ENCODE measurements at regions not wholly inside any gene's neighbourhood (a gene's known extent, or its start where the extent isn't known, plus 50 kb on each side); places are given as distances from the start of the nearest gene placed in this dataset.
"Not testable (repeated sequence)": the region's sequence is repeated elsewhere in the genome, so short reads cannot be mapped to it uniquely, and the experiment has no call there.

GRCh38 chr1:203559523-203559922, 65.6 kb downstream of the OPTC start:
- ATAC-seq (ENCODE audit: low read depth in 2 of 2): no peak
- H3K4me3 Mint-ChIP-seq: no peak overlapping the region
- peaks cover 2 to 6% (median 3%) of the 10 kb centered on the region in 3 donors for H3K4me1 Mint-ChIP-seq
- no peak for DNase-seq
- peaks cover 5 to 18% (median 11%) of the 10 kb centered on the region in 3 donors for H3K27me3 Mint-ChIP-seq
- H3K9me3 Mint-ChIP-seq: peaks cover 0 to 4% (median 0%) of the 10 kb centered on the region in 7 donors
- no peaks in the 10 kb centered on the region for H3K36me3 Mint-ChIP-seq
- H3K27ac Mint-ChIP-seq: no peak overlapping the region

GRCh38 chr1:203561761-203562160, 64.9 kb upstream of the ATP2B4 start:
- H3K27me3 Mint-ChIP-seq: peaks cover 11 to 16% (median 16%) of the 10 kb centered on the region in 3 donors
- H3K4me1 Mint-ChIP-seq; H3K4me3 Mint-ChIP-seq; DNase-seq; H3K36me3 Mint-ChIP-seq; H3K9me3 Mint-ChIP-seq; ATAC-seq (ENCODE audit: low read depth in 2 of 2): not testable (repeated sequence)
- peak overlapping the region in 1 of 6 donors; percentile 61 for H3K27ac Mint-ChIP-seq

GRCh38 chr1:203563291-203563690, 63.3 kb upstream of the ATP2B4 start:
- H3K36me3 Mint-ChIP-seq: no peaks in the 10 kb centered on the region
- peaks cover 2 to 6% (median 3%) of the 10 kb centered on the region in 3 donors for H3K4me1 Mint-ChIP-seq
- peak overlapping the region in 1 of 6 donors; percentile 27 for H3K27ac Mint-ChIP-seq
- DNase-seq: no peak
- ATAC-seq (ENCODE audit: low read depth in 2 of 2): no peak
- H3K4me3 Mint-ChIP-seq: peak overlapping the region in 1 of 8 donors; percentile 23
- H3K9me3 Mint-ChIP-seq: peaks cover 0 to 4% (median 0%) of the 10 kb centered on the region in 7 donors
- H3K27me3 Mint-ChIP-seq: peaks cover 11 to 16% (median 12%) of the 10 kb centered on the region in 3 donors

GRCh38 chr1:203564024-203564423, 62.6 kb upstream of the ATP2B4 start:
- DNase-seq (no peak), ATAC-seq (ENCODE audit: low read depth in 2 of 2) (no peak)
- H3K4me1 Mint-ChIP-seq: peaks cover 2 to 6% (median 3%) of the 10 kb centered on the region in 3 donors
- H3K9me3 Mint-ChIP-seq: peaks cover 0 to 4% (median 0%) of the 10 kb centered on the region in 7 donors
- H3K27me3 Mint-ChIP-seq: peaks cover 13 to 19% (median 16%) of the 10 kb centered on the region in 3 donors
- no peak overlapping the region for H3K27ac Mint-ChIP-seq
- no peaks in the 10 kb centered on the region for H3K36me3 Mint-ChIP-seq
- no peak overlapping the region for H3K4me3 Mint-ChIP-seq

- Mint-ChIP-seq H3K4me1 (peaks cover 2 to 6% (median 3%) of the 10 kb centered on the region in 3 donors), H3K36me3 (no peaks in the 10 kb centered on the region), H3K9me3 (peaks cover 0 to 4% (median 0%) of the 10 kb centered on the region in 7 donors), H3K27me3 (peaks cover 10 to 22% (median 18%) of the 10 kb centered on the region in 3 donors), H3K4me3 (no peak overlapping the region), H3K27ac (no peak overlapping the region)
- ATAC-seq (ENCODE audit: low read depth in 2 of 2) (no peak), DNase-seq (no peak)
Measured at GRCh38 chr1:203565049-203565448, 61.6 kb upstream of the ATP2B4 start.

GRCh38 chr1:203565981-203566380, 60.7 kb upstream of the ATP2B4 start:
- ATAC-seq (ENCODE audit: low read depth in 2 of 2): no peak
- Mint-ChIP-seq H3K4me3 (no peak overlapping the region), H3K36me3 (no peaks in the 10 kb centered on the region), H3K9me3 (peaks cover 0 to 4% (median 0%) of the 10 kb centered on the region in 7 donors), H3K27ac (peak overlapping the region in 1 of 6 donors; percentile 45), H3K27me3 (peaks cover 10 to 30% (median 19%) of the 10 kb centered on the region in 3 donors), H3K4me1 (peaks cover 2 to 6% (median 3%) of the 10 kb centered on the region in 3 donors)
- DNase-seq: no peak

- H3K27ac Mint-ChIP-seq; DNase-seq; ATAC-seq (ENCODE audit: low read depth in 2 of 2); H3K4me3 Mint-ChIP-seq; H3K4me1 Mint-ChIP-seq; H3K36me3 Mint-ChIP-seq; H3K9me3 Mint-ChIP-seq: not testable (repeated sequence)
- peaks cover 10 to 30% (median 29%) of the 10 kb centered on the region in 3 donors for H3K27me3 Mint-ChIP-seq
Measured at GRCh38 chr1:203566966-203567365, 59.7 kb upstream of the ATP2B4 start.

- no peak overlapping the region for H3K27ac Mint-ChIP-seq
- no peaks in the 10 kb centered on the region for H3K36me3 Mint-ChIP-seq
- ATAC-seq (ENCODE audit: low read depth in 2 of 2): no peak
- H3K9me3 Mint-ChIP-seq: peaks cover 0 to 3% (median 0%) of the 10 kb centered on the region in 7 donors
- H3K4me1 Mint-ChIP-seq: no peaks in the 10 kb centered on the region
- no peak overlapping the region for H3K4me3 Mint-ChIP-seq
- peaks cover 10 to 33% (median 30%) of the 10 kb centered on the region in 3 donors for H3K27me3 Mint-ChIP-seq
- DNase-seq: no peak
Measured at GRCh38 chr1:203567596-203567995, 59.0 kb upstream of the ATP2B4 start.

GRCh38 chr1:203569490-203570318, 56.9 kb upstream of the ATP2B4 start:
- H3K9me3 Mint-ChIP-seq: no peaks in the 10 kb centered on the region
- no peak overlapping the region for H3K4me3 Mint-ChIP-seq
- no peaks in the 10 kb centered on the region for H3K4me1 Mint-ChIP-seq

GRCh38 chr1:203570805-203571204, 55.8 kb upstream of the ATP2B4 start:
- Mint-ChIP-seq H3K4me3 (no peak overlapping the region), H3K36me3 (no peaks in the 10 kb centered on the region), H3K27ac (no peak overlapping the region), H3K9me3 (no peaks in the 10 kb centered on the region), H3K4me1 (no peaks in the 10 kb centered on the region), H3K27me3 (peaks cover 10 to 30% (median 25%) of the 10 kb centered on the region in 3 donors)
- DNase-seq: no peak
- no peak for ATAC-seq (ENCODE audit: low read depth in 2 of 2)

More at GRCh38 chr1:203569490-203570318, 56.9 kb upstream of the ATP2B4 start:
- H3K36me3 Mint-ChIP-seq: no peaks in the 10 kb centered on the region
- H3K27me3 Mint-ChIP-seq: peaks cover 10 to 33% (median 30%) of the 10 kb centered on the region in 3 donors
- no peak for DNase-seq
- H3K27ac Mint-ChIP-seq: peak overlapping the region in 1 of 6 donors; percentile 64
- no peak for ATAC-seq (ENCODE audit: low read depth in 2 of 2)

- no peaks in the 10 kb centered on the region for H3K4me1 Mint-ChIP-seq
- no peak for DNase-seq
Measured at GRCh38 chr1:203571661-203572060, 55.0 kb upstream of the ATP2B4 start.

GRCh38 chr1:203572134-203572625, 54.5 kb upstream of the ATP2B4 start:
- DNase-seq (no peak), ATAC-seq (ENCODE audit: low read depth in 2 of 2) (no peak)
- no peak overlapping the region for H3K27ac Mint-ChIP-seq
- no peak overlapping the region for H3K4me3 Mint-ChIP-seq
- H3K36me3 Mint-ChIP-seq: no peaks in the 10 kb centered on the region
- no peaks in the 10 kb centered on the region for H3K9me3 Mint-ChIP-seq
- no peaks in the 10 kb centered on the region for H3K4me1 Mint-ChIP-seq
- peaks cover 5 to 27% (median 22%) of the 10 kb centered on the region in 3 donors for H3K27me3 Mint-ChIP-seq

More at GRCh38 chr1:203571661-203572060, 55.0 kb upstream of the ATP2B4 start:
- peaks cover 5 to 27% (median 22%) of the 10 kb centered on the region in 3 donors for H3K27me3 Mint-ChIP-seq
- no peak overlapping the region for H3K27ac Mint-ChIP-seq
- H3K36me3 Mint-ChIP-seq: no peaks in the 10 kb centered on the region
- H3K4me3 Mint-ChIP-seq: no peak overlapping the region
- no peaks in the 10 kb centered on the region for H3K9me3 Mint-ChIP-seq
- ATAC-seq (ENCODE audit: low read depth in 2 of 2): no peak

GRCh38 chr1:203573730-203574129, 52.9 kb upstream of the ATP2B4 start:
- H3K27me3 Mint-ChIP-seq: peaks cover 3 to 26% (median 21%) of the 10 kb centered on the region in 3 donors
- no peaks in the 10 kb centered on the region for H3K4me1 Mint-ChIP-seq
- H3K9me3 Mint-ChIP-seq: no peaks in the 10 kb centered on the region
- no peak for DNase-seq
- no peak overlapping the region for H3K4me3 Mint-ChIP-seq
- ATAC-seq (ENCODE audit: low read depth in 2 of 2): no peak
- H3K36me3 Mint-ChIP-seq: no peaks in the 10 kb centered on the region
- H3K27ac Mint-ChIP-seq: no peak overlapping the region

Measured in naive B cell (primary cell).